Body of pancreas (tissue), 4 donors: ENCODE measurements at regions not wholly inside any gene's neighbourhood (a gene's known extent, or its start where the extent isn't known, plus 50 kb on each side); places are given as distances from the start of the nearest gene placed in this dataset.

Experiments
- POLR2A ChIP-seq, 3 donors: fragments of 450-650 bp; IDR thresholded peaks; one replicate each; pipeline ENCODE4 v1.6.1; 2016; ENCODE audit warnings: antibody characterized with exemption in 3 of 3, mild to moderate bottlenecking in 2 of 3
- TF ChIP-seq, protein P1 (sequence below), 7 experiments: fragments of 450-650 bp in 4 of 7; fragments of 200-600 bp in 3 of 7; sonication (generic) in 3 of 7; IDR thresholded peaks; one replicate each; pipeline ENCODE4 v1.5.1; 2016 to 2019; ENCODE audit warnings: antibody characterized with exemption in 7 of 7

- TF ChIP-seq, protein P1, sequence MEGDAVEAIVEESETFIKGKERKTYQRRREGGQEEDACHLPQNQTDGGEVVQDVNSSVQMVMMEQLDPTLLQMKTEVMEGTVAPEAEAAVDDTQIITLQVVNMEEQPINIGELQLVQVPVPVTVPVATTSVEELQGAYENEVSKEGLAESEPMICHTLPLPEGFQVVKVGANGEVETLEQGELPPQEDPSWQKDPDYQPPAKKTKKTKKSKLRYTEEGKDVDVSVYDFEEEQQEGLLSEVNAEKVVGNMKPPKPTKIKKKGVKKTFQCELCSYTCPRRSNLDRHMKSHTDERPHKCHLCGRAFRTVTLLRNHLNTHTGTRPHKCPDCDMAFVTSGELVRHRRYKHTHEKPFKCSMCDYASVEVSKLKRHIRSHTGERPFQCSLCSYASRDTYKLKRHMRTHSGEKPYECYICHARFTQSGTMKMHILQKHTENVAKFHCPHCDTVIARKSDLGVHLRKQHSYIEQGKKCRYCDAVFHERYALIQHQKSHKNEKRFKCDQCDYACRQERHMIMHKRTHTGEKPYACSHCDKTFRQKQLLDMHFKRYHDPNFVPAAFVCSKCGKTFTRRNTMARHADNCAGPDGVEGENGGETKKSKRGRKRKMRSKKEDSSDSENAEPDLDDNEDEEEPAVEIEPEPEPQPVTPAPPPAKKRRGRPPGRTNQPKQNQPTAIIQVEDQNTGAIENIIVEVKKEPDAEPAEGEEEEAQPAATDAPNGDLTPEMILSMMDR (IDR thresholded peaks at IDR 0.05) = no peak
- TF ChIP-seq POLR2A (IDR thresholded peaks at IDR 0.05) = no peak
Measured at GRCh38 chr6:66361886-66362285, 654.9 kb upstream of the EYS start.
